ENCODE measurements at regions not wholly inside any gene's neighbourhood (a gene's known extent, or its start where the extent isn't known, plus 50 kb on each side); places are given as distances from the start of the nearest gene placed in this dataset.

DNA sequence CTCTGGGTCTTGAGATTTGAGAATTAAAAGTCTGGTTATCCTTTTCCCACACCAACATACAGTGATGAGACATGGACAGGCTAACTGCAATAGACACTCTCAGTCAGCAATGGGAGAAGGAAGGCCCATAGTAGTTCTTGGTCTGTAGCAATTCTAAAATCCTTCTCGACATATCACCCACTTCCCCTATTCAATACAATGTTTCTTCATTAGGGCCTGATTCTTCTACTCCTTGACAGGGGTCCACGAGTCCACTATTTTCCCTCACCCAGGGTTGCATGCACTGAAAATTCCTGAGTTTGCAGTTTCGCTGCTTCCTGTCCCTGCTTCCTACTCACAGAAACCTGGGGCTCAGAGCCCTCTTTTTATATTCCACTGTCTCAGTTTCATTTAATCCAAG, 402.8 kb downstream of the MAT2B start:
- Histone ChIP-seq H3K23ac (ENCODE audit: low read length in 2 of 2) (no peak overlapping the region), H3K9me3 (ENCODE audit: control insufficient read depth, low read length) (peaks cover 10% of the 10 kb centered on the region), H3K27me3 (ENCODE audit: control insufficient read depth in 1 of 2, insufficient read depth in 1 of 2, low read length in 2 of 2) (no peaks in the 10 kb centered on the region), H4K8ac (ENCODE audit: low read length) (no peak overlapping the region), H2AK5ac (ENCODE audit: low read length, severe bottlenecking) (no peak overlapping the region), H4K91ac (ENCODE audit: low read length) (no peak overlapping the region), H3K4me3 (ENCODE audit: insufficient read depth in 1 of 2, low read depth in 1 of 2, low read length in 2 of 2) (no peak overlapping the region), H2BK12ac (ENCODE audit: low read length in 2 of 2) (no peak overlapping the region), H2AFZ (ENCODE audit: low read depth, low read length) (peak overlapping the region; percentile 23), H3K9ac (ENCODE audit: low read length) (no peak overlapping the region), H2BK120ac (ENCODE audit: low read depth, low read length) (no peak overlapping the region), H3K4me1 (ENCODE audit: control insufficient read depth, insufficient read depth, low read depth, low read length) (no peaks in the 10 kb centered on the region), H3K4me2 (ENCODE audit: low read length, poor library complexity, severe bottlenecking) (no peak overlapping the region), H3K36me3 (ENCODE audit: control insufficient read depth in 1 of 2, insufficient read depth in 2 of 2, low read depth in 1 of 2, low read length in 2 of 2) (no peaks in the 10 kb centered on the region), H3K27ac (ENCODE audit: low read length, poor library complexity, severe bottlenecking) (no peak overlapping the region), H3K4ac (ENCODE audit: low read depth in 1 of 2, low read length in 2 of 2) (no peak overlapping the region), H2BK5ac (ENCODE audit: low read depth, low read length, poor library complexity, severe bottlenecking) (no peak overlapping the region), H2BK15ac (ENCODE audit: low read depth, poor library complexity, severe bottlenecking) (no peak overlapping the region), H3K79me1 (replicated peaks; ENCODE audit: low read length, poor library complexity, severe bottlenecking) (no peaks in the 10 kb centered on the region), H3K18ac (ENCODE audit: low read depth in 1 of 2, low read length in 2 of 2) (no peak overlapping the region), H3K14ac (ENCODE audit: low read length in 2 of 2) (no peak overlapping the region)
- no peak for DNase-seq
- 77% methylated on average over 3 of the region's 3 CpGs for WGBS

- H3K18ac ChIP-seq (ENCODE audit: low read depth in 1 of 2, low read length in 2 of 2) = no peak overlapping the region
- no peaks in the 10 kb centered on the region for H3K4me1 ChIP-seq (ENCODE audit: control insufficient read depth, insufficient read depth, low read depth, low read length)
- no peak overlapping the region for H3K14ac ChIP-seq (ENCODE audit: low read length in 2 of 2)
- H2AK5ac ChIP-seq (ENCODE audit: low read length, severe bottlenecking) = no peak overlapping the region
- H2AFZ ChIP-seq (ENCODE audit: low read depth, low read length) = no peak overlapping the region
- no peaks in the 10 kb centered on the region for H3K9me3 ChIP-seq (ENCODE audit: control insufficient read depth, low read length)
- no peak overlapping the region for H3K4ac ChIP-seq (ENCODE audit: low read depth in 1 of 2, low read length in 2 of 2)
- H2BK12ac ChIP-seq (ENCODE audit: low read length in 2 of 2) = no peak overlapping the region
- no peak overlapping the region for H4K8ac ChIP-seq (ENCODE audit: low read length)
- no peaks in the 10 kb centered on the region for H3K27me3 ChIP-seq (ENCODE audit: control insufficient read depth in 1 of 2, insufficient read depth in 1 of 2, low read length in 2 of 2)
- H3K4me3 ChIP-seq (ENCODE audit: insufficient read depth in 1 of 2, low read depth in 1 of 2, low read length in 2 of 2) = no peak overlapping the region
- H3K23ac ChIP-seq (ENCODE audit: low read length in 2 of 2) = no peak overlapping the region
- H2BK120ac ChIP-seq (ENCODE audit: low read depth, low read length) = no peak overlapping the region
- WGBS = 100% methylated on average over 1 of the region's 1 CpG
- no peak overlapping the region for H3K4me2 ChIP-seq (ENCODE audit: low read length, poor library complexity, severe bottlenecking)
- DNase-seq = no peak
- H3K27ac ChIP-seq (ENCODE audit: low read length, poor library complexity, severe bottlenecking) = no peak overlapping the region
- H2BK5ac ChIP-seq (ENCODE audit: low read depth, low read length, poor library complexity, severe bottlenecking) = no peak overlapping the region
- H3K9ac ChIP-seq (ENCODE audit: low read length) = no peak overlapping the region
- H4K91ac ChIP-seq (ENCODE audit: low read length) = no peak overlapping the region
- H3K36me3 ChIP-seq (ENCODE audit: control insufficient read depth in 1 of 2, insufficient read depth in 2 of 2, low read depth in 1 of 2, low read length in 2 of 2) = no peaks in the 10 kb centered on the region
- no peak overlapping the region for H2BK15ac ChIP-seq (ENCODE audit: low read depth, poor library complexity, severe bottlenecking)
- no peaks in the 10 kb centered on the region for H3K79me1 ChIP-seq (replicated peaks; ENCODE audit: low read length, poor library complexity, severe bottlenecking)
These were observed 404.8 kb downstream of the MAT2B start for GRCh38 chr5:163910226-163910625.

GRCh38 chr5:163912046-163912445, 406.6 kb downstream of the MAT2B start:
- 83% methylated on average over 2 of the region's 4 CpGs for WGBS

DNA sequence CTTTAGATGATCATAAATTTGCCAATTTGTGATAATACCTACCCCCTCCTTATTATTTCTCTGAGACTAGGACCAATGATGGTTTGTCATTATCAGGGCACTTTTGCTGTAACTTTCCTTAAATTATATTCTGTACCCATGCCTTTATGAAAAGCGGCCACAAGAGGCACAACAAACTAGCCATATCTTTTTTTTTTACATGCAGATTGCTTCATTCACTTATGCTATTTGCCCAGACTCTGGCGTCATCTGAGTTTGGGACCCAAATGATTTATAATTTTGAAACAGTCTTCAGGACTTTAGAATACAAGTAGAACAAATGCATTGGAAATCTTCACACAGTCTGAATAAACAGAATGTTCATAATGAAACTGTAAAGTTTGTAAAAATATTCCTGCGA, 408.1 kb downstream of the MAT2B start:
- Histone ChIP-seq H3K18ac (ENCODE audit: low read depth in 1 of 2, low read length in 2 of 2) (no peak overlapping the region), H3K36me3 (ENCODE audit: control insufficient read depth in 1 of 2, insufficient read depth in 2 of 2, low read depth in 1 of 2, low read length in 2 of 2) (no peaks in the 10 kb centered on the region), H3K27ac (ENCODE audit: low read length, poor library complexity, severe bottlenecking) (no peak overlapping the region), H3K4ac (ENCODE audit: low read depth in 1 of 2, low read length in 2 of 2) (no peak overlapping the region), H3K9ac (ENCODE audit: low read length) (no peak overlapping the region), H3K4me2 (ENCODE audit: low read length, poor library complexity, severe bottlenecking) (no peak overlapping the region), H2BK120ac (ENCODE audit: low read depth, low read length) (no peak overlapping the region), H3K4me1 (ENCODE audit: control insufficient read depth, insufficient read depth, low read depth, low read length) (no peaks in the 10 kb centered on the region), H3K79me1 (replicated peaks; ENCODE audit: low read length, poor library complexity, severe bottlenecking) (no peaks in the 10 kb centered on the region), H4K91ac (ENCODE audit: low read length) (no peak overlapping the region), H3K14ac (ENCODE audit: low read length in 2 of 2) (no peak overlapping the region), H2AFZ (ENCODE audit: low read depth, low read length) (no peak overlapping the region), H2BK15ac (ENCODE audit: low read depth, poor library complexity, severe bottlenecking) (no peak overlapping the region), H2AK5ac (ENCODE audit: low read length, severe bottlenecking) (no peak overlapping the region), H4K8ac (ENCODE audit: low read length) (no peak overlapping the region), H3K4me3 (ENCODE audit: insufficient read depth in 1 of 2, low read depth in 1 of 2, low read length in 2 of 2) (no peak overlapping the region), H3K23ac (ENCODE audit: low read length in 2 of 2) (no peak overlapping the region), H3K9me3 (ENCODE audit: control insufficient read depth, low read length) (no peaks in the 10 kb centered on the region), H2BK12ac (ENCODE audit: low read length in 2 of 2) (no peak overlapping the region), H2BK5ac (ENCODE audit: low read depth, low read length, poor library complexity, severe bottlenecking) (no peak overlapping the region), H3K27me3 (ENCODE audit: control insufficient read depth in 1 of 2, insufficient read depth in 1 of 2, low read length in 2 of 2) (no peaks in the 10 kb centered on the region)
- 93% methylated on average over 2 of the region's 3 CpGs for WGBS
- no peak for DNase-seq

More at GRCh38 chr5:163912046-163912445, 406.6 kb downstream of the MAT2B start:
- Histone ChIP-seq H3K36me3 (ENCODE audit: control insufficient read depth in 1 of 2, insufficient read depth in 2 of 2, low read depth in 1 of 2, low read length in 2 of 2) (no peaks in the 10 kb centered on the region), H2BK5ac (ENCODE audit: low read depth, low read length, poor library complexity, severe bottlenecking) (no peak overlapping the region), H3K4me1 (ENCODE audit: control insufficient read depth, insufficient read depth, low read depth, low read length) (no peaks in the 10 kb centered on the region), H2AK5ac (ENCODE audit: low read length, severe bottlenecking) (no peak overlapping the region), H3K79me1 (replicated peaks; ENCODE audit: low read length, poor library complexity, severe bottlenecking) (no peaks in the 10 kb centered on the region), H3K27me3 (ENCODE audit: control insufficient read depth in 1 of 2, insufficient read depth in 1 of 2, low read length in 2 of 2) (no peaks in the 10 kb centered on the region), H2BK15ac (ENCODE audit: low read depth, poor library complexity, severe bottlenecking) (no peak overlapping the region), H4K91ac (ENCODE audit: low read length) (no peak overlapping the region), H3K9ac (ENCODE audit: low read length) (no peak overlapping the region), H2BK12ac (ENCODE audit: low read length in 2 of 2) (no peak overlapping the region), H3K23ac (ENCODE audit: low read length in 2 of 2) (no peak overlapping the region), H4K8ac (ENCODE audit: low read length) (no peak overlapping the region), H3K18ac (ENCODE audit: low read depth in 1 of 2, low read length in 2 of 2) (no peak overlapping the region), H2BK120ac (ENCODE audit: low read depth, low read length) (no peak overlapping the region), H3K4me3 (ENCODE audit: insufficient read depth in 1 of 2, low read depth in 1 of 2, low read length in 2 of 2) (no peak overlapping the region), H3K9me3 (ENCODE audit: control insufficient read depth, low read length) (no peaks in the 10 kb centered on the region), H3K27ac (ENCODE audit: low read length, poor library complexity, severe bottlenecking) (no peak overlapping the region), H3K4ac (ENCODE audit: low read depth in 1 of 2, low read length in 2 of 2) (no peak overlapping the region), H2AFZ (ENCODE audit: low read depth, low read length) (no peak overlapping the region), H3K4me2 (ENCODE audit: low read length, poor library complexity, severe bottlenecking) (no peak overlapping the region), H3K14ac (ENCODE audit: low read length in 2 of 2) (no peak overlapping the region)
- DNase-seq = no peak
